OCI-LY1 (cell line): ENCODE measurements at regions not wholly inside any gene's neighbourhood (a gene's known extent, or its start where the extent isn't known, plus 50 kb on each side); places are given as distances from the start of the nearest gene placed in this dataset.

Experiments
- CTCF ChIP-seq: fragments of 200-600 bp; sonication (generic), shearing (Covaris generic); IDR thresholded peaks from 2 replicates; pipeline ENCODE4 v1.5.1; 2017; ENCODE audit warnings: mild to moderate bottlenecking, antibody characterized with exemption, low read length, moderate library complexity, mixed read lengths
- EZH2 ChIP-seq: fragments of 200-600 bp; sonication (generic), shearing (Covaris generic); IDR thresholded peaks from 2 replicates; pipeline ENCODE4 v1.8.0; 2017; ENCODE audit warnings: borderline replicate concordance, mixed run types, mild to moderate bottlenecking, antibody characterized with exemption, low read length, moderate library complexity, mixed read lengths

- TF ChIP-seq CTCF (no peak), EZH2 (no peak)
Measured at GRCh38 chr7:12926206-12926605, 238.8 kb downstream of the ARL4A start.
